ENCODE measurements at regions not wholly inside any gene's neighbourhood (a gene's known extent, or its start where the extent isn't known, plus 50 kb on each side); places are given as distances from the start of the nearest gene placed in this dataset.
"Not testable (repeated sequence)": the region's sequence is repeated elsewhere in the genome, so short reads cannot be mapped to it uniquely, and the experiment has no call there.

DNA sequence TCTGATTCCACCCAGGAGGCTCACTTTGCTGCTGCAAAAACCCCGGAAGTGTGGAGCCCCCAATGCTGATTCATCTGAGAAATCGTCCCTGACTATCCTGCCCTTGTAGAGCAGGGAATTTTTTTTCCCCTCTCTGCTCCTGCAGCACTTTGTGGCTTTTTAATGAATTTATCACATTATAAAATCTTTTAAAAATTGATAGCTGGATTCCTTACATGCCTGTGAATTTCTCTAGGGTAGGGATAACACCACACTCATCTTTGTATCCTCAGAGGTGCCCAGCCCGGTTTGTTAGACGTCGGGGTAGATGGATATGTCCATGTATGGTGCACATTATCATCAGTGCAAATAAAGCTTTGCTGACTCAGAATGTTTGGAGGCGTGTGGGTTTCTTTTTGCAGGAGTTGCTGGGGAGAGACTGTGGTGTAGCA, 185.7 kb downstream of the STK31 start:
- peaks cover 19 to 27% (median 24%) of the 10 kb centered on the region in 3 donors for H3K4me1 Mint-ChIP-seq
- no peak overlapping the region for H3K27ac ChIP-seq (ENCODE audit: low read depth, low read length)
- H3K36me3 ChIP-seq (ENCODE audit: insufficient read depth, low read length): no peaks in the 10 kb centered on the region
- no peak overlapping the region for H3K4me3 ChIP-seq (ENCODE audit: low read length)
- peak overlapping the region in 1 of 7 donors; percentile 52 for H3K4me3 Mint-ChIP-seq
- no peaks in the 10 kb centered on the region for H3K9me3 ChIP-seq (ENCODE audit: low read length)
- POLR2A ChIA-PET: no interaction called here
- no peak for DNase-seq
- H3K9me3 Mint-ChIP-seq: no peaks in the 10 kb centered on the region
- CTCF ChIA-PET: no interaction called here
- no peaks in the 10 kb centered on the region for H3K36me3 Mint-ChIP-seq
- H3K27me3 ChIP-seq (ENCODE audit: insufficient read depth, low read length, poor library complexity, severe bottlenecking): peaks cover 3% of the 10 kb centered on the region
- peaks cover 4 to 9% of the 10 kb centered on the region in 2 donors for H3K27me3 Mint-ChIP-seq
- no peak overlapping the region for H3K27ac Mint-ChIP-seq
- peaks cover 19% of the 10 kb centered on the region for H3K4me1 ChIP-seq (ENCODE audit: insufficient read depth, low read length)

DNA sequence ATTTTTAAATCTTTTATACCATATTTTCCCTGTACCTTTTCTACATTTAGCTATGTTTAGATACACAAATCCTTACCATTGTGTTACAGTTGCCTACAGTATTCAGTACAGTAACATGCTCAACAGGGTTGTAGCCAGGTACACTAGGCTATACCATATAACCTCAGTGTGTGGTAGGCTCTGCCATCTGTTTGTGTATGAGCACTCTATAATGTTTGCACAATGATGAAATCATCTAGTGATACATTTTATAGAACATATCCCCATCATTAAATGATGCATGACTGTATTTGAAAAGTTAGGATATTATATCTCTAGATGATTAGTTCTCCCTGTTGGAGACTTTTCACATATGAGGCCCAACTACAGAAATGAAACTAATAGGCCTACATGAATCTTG, 188.6 kb downstream of the STK31 start:
- ChIA-PET CTCF (no interaction called here), POLR2A (no interaction called here)
- H3K4me1 ChIP-seq (ENCODE audit: insufficient read depth, low read length): peaks cover 19% of the 10 kb centered on the region
- Mint-ChIP-seq H3K4me3 (no peak overlapping the region), H3K27ac (no peak overlapping the region), H3K4me1 (peaks cover 19 to 25% (median 24%) of the 10 kb centered on the region in 3 donors), H3K36me3 (no peaks in the 10 kb centered on the region), H3K9me3 (no peaks in the 10 kb centered on the region), H3K27me3 (peaks cover 6 to 12% of the 10 kb centered on the region in 2 donors)
- no peak overlapping the region for H3K4me3 ChIP-seq (ENCODE audit: low read length)
- H3K27me3 ChIP-seq (ENCODE audit: insufficient read depth, low read length, poor library complexity, severe bottlenecking): peaks cover 3% of the 10 kb centered on the region
- no peaks in the 10 kb centered on the region for H3K36me3 ChIP-seq (ENCODE audit: insufficient read depth, low read length)
- H3K9me3 ChIP-seq (ENCODE audit: low read length): no peaks in the 10 kb centered on the region
- no peak overlapping the region for H3K27ac ChIP-seq (ENCODE audit: low read depth, low read length)
- no peak for DNase-seq

DNA sequence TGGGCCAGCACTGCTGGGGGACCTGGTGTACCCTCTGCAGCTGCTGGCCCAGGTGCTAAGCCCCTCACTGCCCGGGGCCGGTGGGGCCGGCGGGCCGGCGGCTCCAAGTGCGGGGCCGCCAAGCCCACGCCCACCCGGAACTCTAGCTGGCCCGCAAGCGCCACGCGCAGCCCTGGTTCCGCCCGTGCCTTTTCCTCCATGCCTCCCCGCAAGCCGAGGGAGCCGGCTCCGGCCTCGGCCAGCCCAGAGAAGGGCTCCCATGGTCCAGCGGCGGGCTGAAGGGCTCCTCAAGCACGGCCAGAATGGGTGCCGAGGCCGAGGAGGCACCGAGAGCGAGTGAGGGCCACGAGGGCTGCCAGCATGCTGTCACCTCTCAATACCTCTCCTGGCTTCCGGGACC, 194.9 kb downstream of the STK31 start:
- H3K4me3 Mint-ChIP-seq; POLR2A ChIA-PET; H3K27me3 ChIP-seq (ENCODE audit: insufficient read depth, low read length, poor library complexity, severe bottlenecking); H3K4me3 ChIP-seq (ENCODE audit: low read length); H3K36me3 ChIP-seq (ENCODE audit: insufficient read depth, low read length); H3K27ac Mint-ChIP-seq; H3K4me1 Mint-ChIP-seq; H3K27me3 Mint-ChIP-seq; H3K9me3 ChIP-seq (ENCODE audit: low read length); H3K27ac ChIP-seq (ENCODE audit: low read depth, low read length); H3K36me3 Mint-ChIP-seq; H3K4me1 ChIP-seq (ENCODE audit: insufficient read depth, low read length); CTCF ChIA-PET; DNase-seq; H3K9me3 Mint-ChIP-seq: not testable (repeated sequence)

DNA sequence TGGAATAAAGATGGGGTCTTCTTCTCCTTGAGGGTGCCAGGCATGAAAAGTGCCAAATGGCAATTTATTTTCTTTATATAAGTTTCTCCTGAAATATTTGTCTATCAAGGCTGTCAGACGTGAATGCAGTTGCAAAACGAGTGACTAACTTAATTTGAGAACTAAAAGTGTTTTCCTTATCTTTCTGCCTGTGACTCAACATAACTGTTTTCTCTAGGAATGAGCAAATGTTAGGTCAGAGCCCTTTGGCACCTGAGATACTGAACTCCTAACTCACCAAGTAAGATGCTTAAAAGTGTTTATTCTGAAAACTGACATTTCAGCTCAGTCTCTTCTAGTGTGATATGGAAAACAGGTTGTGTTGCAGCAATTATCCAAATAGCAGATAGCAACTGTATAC, 197.0 kb downstream of the STK31 start:
- no peaks in the 10 kb centered on the region for H3K27me3 ChIP-seq (ENCODE audit: insufficient read depth, low read length, poor library complexity, severe bottlenecking)
- no peak overlapping the region for H3K4me3 ChIP-seq (ENCODE audit: low read length)
- Mint-ChIP-seq H3K4me1 (no peaks in the 10 kb centered on the region), H3K36me3 (no peaks in the 10 kb centered on the region), H3K27me3 (peaks cover 0 to 3% of the 10 kb centered on the region in 2 donors), H3K9me3 (no peaks in the 10 kb centered on the region), H3K27ac (no peak overlapping the region), H3K4me3 (no peak overlapping the region)
- H3K27ac ChIP-seq (ENCODE audit: low read depth, low read length): no peak overlapping the region
- DNase-seq: no peak
- POLR2A ChIA-PET: no interaction called here
- no peaks in the 10 kb centered on the region for H3K36me3 ChIP-seq (ENCODE audit: insufficient read depth, low read length)
- no peaks in the 10 kb centered on the region for H3K9me3 ChIP-seq (ENCODE audit: low read length)
- CTCF ChIA-PET: no interaction called here
- no peaks in the 10 kb centered on the region for H3K4me1 ChIP-seq (ENCODE audit: insufficient read depth, low read length)

DNA sequence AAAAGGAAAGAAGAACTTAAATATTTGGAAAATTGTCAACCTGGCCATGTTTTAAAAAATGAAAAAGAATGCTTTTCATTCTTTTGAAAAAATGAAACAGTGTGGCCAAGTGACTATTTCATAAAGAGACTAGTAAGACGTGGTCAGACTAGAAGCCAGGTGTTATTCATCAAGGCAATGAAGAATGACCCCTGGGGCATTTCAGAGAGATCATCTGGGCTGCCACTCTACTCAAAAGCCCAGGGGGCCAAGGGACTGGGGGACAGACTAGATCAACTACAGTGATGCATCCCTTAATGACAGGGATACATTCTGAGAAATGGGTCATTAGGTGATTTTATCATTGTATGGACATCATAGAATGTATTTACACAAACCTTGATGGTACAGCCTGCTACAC, 199.4 kb downstream of the STK31 start:
- H3K27me3 ChIP-seq (ENCODE audit: insufficient read depth, low read length, poor library complexity, severe bottlenecking): no peaks in the 10 kb centered on the region
- H3K4me1 Mint-ChIP-seq: no peaks in the 10 kb centered on the region
- H3K27me3 Mint-ChIP-seq: no peaks in the 10 kb centered on the region
- POLR2A ChIA-PET: no interaction called here
- H3K27ac Mint-ChIP-seq: no peak overlapping the region
- no peak for DNase-seq
- H3K36me3 Mint-ChIP-seq: no peaks in the 10 kb centered on the region
- H3K9me3 Mint-ChIP-seq: no peaks in the 10 kb centered on the region
- no peaks in the 10 kb centered on the region for H3K4me1 ChIP-seq (ENCODE audit: insufficient read depth, low read length)
- H3K36me3 ChIP-seq (ENCODE audit: insufficient read depth, low read length): no peaks in the 10 kb centered on the region
- no peak overlapping the region for H3K27ac ChIP-seq (ENCODE audit: low read depth, low read length)
- H3K4me3 Mint-ChIP-seq: no peak overlapping the region
- H3K9me3 ChIP-seq (ENCODE audit: low read length): no peaks in the 10 kb centered on the region
- no peak overlapping the region for H3K4me3 ChIP-seq (ENCODE audit: low read length)
- CTCF ChIA-PET: no interaction called here

DNA sequence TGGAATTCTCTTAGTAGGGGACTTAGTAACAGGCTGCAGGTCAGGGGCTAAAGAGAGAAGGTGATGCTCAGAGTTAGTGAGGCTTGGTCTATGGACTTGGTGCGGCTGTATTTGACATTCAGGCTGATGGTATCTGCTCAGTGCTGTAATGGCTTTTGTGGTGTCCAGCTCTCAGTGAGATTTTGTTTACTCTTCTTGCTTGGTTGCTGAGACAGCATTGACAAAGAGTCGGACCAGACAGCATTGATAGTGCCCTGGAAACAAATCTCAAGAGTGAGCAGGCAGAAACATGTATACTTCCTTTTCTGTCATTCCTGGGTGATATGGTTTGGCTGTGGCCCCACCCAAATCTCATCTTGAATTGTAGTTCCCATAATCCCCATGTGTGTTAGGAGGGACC, 202.0 kb downstream of the STK31 start:
- ChIA-PET CTCF (no interaction called here), POLR2A (no interaction called here)
- no peak overlapping the region for H3K27ac ChIP-seq (ENCODE audit: low read depth, low read length)
- Mint-ChIP-seq H3K9me3 (no peaks in the 10 kb centered on the region), H3K4me3 (no peak overlapping the region), H3K36me3 (no peaks in the 10 kb centered on the region), H3K27me3 (peaks cover 8 to 10% of the 10 kb centered on the region in 2 donors), H3K4me1 (no peaks in the 10 kb centered on the region), H3K27ac (no peak overlapping the region)
- H3K27me3 ChIP-seq (ENCODE audit: insufficient read depth, low read length, poor library complexity, severe bottlenecking): no peaks in the 10 kb centered on the region
- H3K4me3 ChIP-seq (ENCODE audit: low read length): no peak overlapping the region
- no peak for DNase-seq
- H3K9me3 ChIP-seq (ENCODE audit: low read length): no peaks in the 10 kb centered on the region
- H3K4me1 ChIP-seq (ENCODE audit: insufficient read depth, low read length): no peaks in the 10 kb centered on the region
- no peaks in the 10 kb centered on the region for H3K36me3 ChIP-seq (ENCODE audit: insufficient read depth, low read length)

DNA sequence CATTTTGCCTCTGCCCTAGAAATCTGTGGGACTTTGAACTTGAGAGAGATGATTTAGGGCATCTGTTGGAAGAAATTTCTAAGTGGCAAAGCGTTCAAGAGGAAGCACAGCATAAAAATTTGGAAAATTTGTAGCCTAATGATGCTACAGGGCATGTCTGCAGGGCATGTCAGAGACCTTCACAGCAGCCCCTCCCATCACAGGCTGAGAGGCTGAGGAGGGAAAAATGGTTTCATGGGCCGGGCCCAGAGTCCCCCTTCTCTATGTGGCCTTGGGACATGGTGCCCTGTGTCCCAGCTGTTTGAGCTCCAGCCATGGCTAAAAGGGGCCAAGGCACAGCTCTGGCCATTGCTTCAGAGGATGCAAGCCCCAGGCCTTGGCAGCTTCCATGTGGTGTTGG, 203.0 kb downstream of the STK31 start:
- Histone ChIP-seq H3K4me1 (ENCODE audit: insufficient read depth, low read length) (no peaks in the 10 kb centered on the region), H3K27me3 (ENCODE audit: insufficient read depth, low read length, poor library complexity, severe bottlenecking) (no peaks in the 10 kb centered on the region), H3K4me3 (ENCODE audit: low read length) (no peak overlapping the region), H3K27ac (ENCODE audit: low read depth, low read length) (no peak overlapping the region), H3K9me3 (ENCODE audit: low read length) (no peaks in the 10 kb centered on the region), H3K36me3 (ENCODE audit: insufficient read depth, low read length) (no peaks in the 10 kb centered on the region)
- Mint-ChIP-seq H3K36me3 (no peaks in the 10 kb centered on the region), H3K9me3 (no peaks in the 10 kb centered on the region), H3K4me1 (no peaks in the 10 kb centered on the region), H3K27me3 (peaks cover 10 to 13% of the 10 kb centered on the region in 2 donors), H3K27ac (no peak overlapping the region), H3K4me3 (no peak overlapping the region)
- DNase-seq: no peak
- ChIA-PET POLR2A (no interaction called here), CTCF (no interaction called here)

DNA sequence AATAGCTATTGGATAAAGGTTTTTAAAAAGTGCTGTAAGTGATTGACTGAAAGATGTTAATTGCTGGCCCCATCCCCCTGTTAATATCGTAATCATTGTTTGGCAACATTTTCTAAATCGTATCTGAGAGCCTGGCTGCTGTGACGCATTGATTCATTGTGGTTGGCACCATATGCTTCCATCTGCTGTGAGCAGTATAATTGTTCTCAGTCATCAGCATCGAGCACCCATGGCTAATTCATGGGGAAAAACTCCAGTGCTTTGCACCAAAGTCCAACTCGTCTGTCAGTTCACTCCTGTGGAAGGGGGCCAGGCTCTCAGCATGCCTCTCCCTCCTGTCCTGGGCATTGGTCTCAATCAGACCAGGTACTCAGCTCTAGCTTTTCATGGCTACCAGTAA, 205.2 kb downstream of the STK31 start:
- Histone ChIP-seq H3K27me3 (ENCODE audit: insufficient read depth, low read length, poor library complexity, severe bottlenecking) (no peaks in the 10 kb centered on the region), H3K36me3 (ENCODE audit: insufficient read depth, low read length) (no peaks in the 10 kb centered on the region), H3K9me3 (ENCODE audit: low read length) (no peaks in the 10 kb centered on the region), H3K27ac (ENCODE audit: low read depth, low read length) (no peak overlapping the region), H3K4me1 (ENCODE audit: insufficient read depth, low read length) (no peaks in the 10 kb centered on the region), H3K4me3 (ENCODE audit: low read length) (no peak overlapping the region)
- Mint-ChIP-seq H3K27ac (no peak overlapping the region), H3K36me3 (no peaks in the 10 kb centered on the region), H3K9me3 (no peaks in the 10 kb centered on the region), H3K4me1 (no peaks in the 10 kb centered on the region), H3K4me3 (no peak overlapping the region), H3K27me3 (peaks cover 16 to 20% of the 10 kb centered on the region in 2 donors)
- CTCF ChIA-PET: no interaction called here
- no peak for DNase-seq
- POLR2A ChIA-PET: no interaction called here

DNA sequence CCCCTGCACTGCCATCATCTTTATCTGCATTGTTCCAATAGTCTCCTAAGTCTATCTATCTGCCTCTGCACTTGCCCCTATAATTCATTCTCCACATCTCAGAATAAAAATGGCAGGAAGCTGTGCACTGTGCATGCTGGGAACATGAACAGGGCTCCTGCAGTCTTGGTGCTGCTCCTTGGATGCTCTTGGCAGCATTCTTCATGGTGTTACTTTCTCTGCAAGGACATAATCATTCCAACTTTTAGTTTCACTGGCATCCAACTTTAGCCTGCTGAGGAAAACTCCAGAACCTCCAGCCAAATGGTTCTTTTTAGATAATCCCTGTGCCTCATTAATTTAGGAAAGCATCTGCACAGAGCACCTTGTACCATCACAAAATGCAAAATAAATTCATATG, 208.3 kb downstream of the STK31 start:
- Mint-ChIP-seq H3K4me1 (no peaks in the 10 kb centered on the region), H3K27ac (no peak overlapping the region), H3K4me3 (no peak overlapping the region), H3K36me3 (no peaks in the 10 kb centered on the region), H3K27me3 (peaks cover 16 to 20% of the 10 kb centered on the region in 2 donors), H3K9me3 (no peaks in the 10 kb centered on the region)
- Histone ChIP-seq H3K27ac (ENCODE audit: low read depth, low read length) (no peak overlapping the region), H3K4me3 (ENCODE audit: low read length) (no peak overlapping the region), H3K36me3 (ENCODE audit: insufficient read depth, low read length) (no peaks in the 10 kb centered on the region), H3K9me3 (ENCODE audit: low read length) (no peaks in the 10 kb centered on the region), H3K27me3 (ENCODE audit: insufficient read depth, low read length, poor library complexity, severe bottlenecking) (no peaks in the 10 kb centered on the region), H3K4me1 (ENCODE audit: insufficient read depth, low read length) (no peaks in the 10 kb centered on the region)
- POLR2A ChIA-PET: no interaction called here
- DNase-seq: no peak
- CTCF ChIA-PET: no interaction called here

Measured in CD8-positive, alpha-beta memory T cell (primary cell).